ENCODE measurements at regions not wholly inside any gene's neighbourhood (a gene's known extent, or its start where the extent isn't known, plus 50 kb on each side); places are given as distances from the start of the nearest gene placed in this dataset.

DNA sequence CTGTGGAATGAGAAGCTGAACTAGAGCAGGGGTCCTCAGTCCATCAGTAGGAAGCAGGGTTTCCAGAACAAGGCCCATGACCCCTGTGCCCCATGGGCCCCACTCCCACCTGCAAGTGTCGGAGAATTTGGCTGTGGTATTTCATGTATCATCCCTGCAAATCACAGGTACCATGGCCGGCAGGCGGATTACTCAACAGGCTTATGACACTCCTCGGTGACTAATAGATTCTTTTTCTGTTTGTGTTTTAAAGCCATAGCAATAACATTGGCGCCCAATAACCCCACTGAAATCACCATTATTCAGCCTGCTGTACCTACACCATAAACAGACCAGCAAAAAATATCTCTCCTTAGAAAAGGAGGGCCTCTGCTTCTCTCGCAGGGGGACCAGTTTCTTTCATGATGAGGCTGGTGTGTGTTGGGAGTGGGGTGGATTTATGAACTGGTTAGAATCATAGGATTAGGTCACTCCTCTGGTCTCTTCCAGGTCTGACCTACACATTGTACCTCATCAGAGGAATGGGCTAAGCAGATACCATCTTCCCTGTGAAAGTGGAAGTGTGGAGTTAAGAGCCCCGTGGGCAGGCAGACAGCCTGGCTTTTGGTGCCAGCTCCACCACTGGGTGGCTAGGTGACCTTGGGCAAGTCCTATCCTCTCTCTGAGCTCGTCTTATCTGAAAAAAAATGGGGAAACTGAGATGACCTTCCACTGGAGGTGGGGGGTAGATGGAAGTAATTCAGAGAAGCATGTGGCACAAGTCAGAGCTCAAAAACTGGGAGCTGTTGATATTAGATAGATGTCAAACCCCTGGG is 60.2 kb upstream of the WNT11 start:
- Mint-ChIP-seq H3K27me3 (ENCODE audit: low read depth) (peaks cover 7% of the 10 kb centered on the region), H3K4me1 (no peaks in the 10 kb centered on the region), H3K27ac (no peak overlapping the region), H3K36me3 (ENCODE audit: insufficient read depth in 1 of 3, low read depth in 3 of 3) (no peaks in the 10 kb centered on the region), H3K9me3 (no peaks in the 10 kb centered on the region), H3K4me3 (no peak overlapping the region)
- no peak overlapping the region for H3K4me2 ChIP-seq (ENCODE audit: insufficient read depth, insufficient read length, low read length)
- no peak overlapping the region for H2BK20ac ChIP-seq (ENCODE audit: low read depth, low read length, poor library complexity, severe bottlenecking)
- no peak overlapping the region for H3K56ac ChIP-seq (ENCODE audit: insufficient read length, low read depth, low read length)
- no peak overlapping the region for H4K8ac ChIP-seq (replicated peaks; ENCODE audit: insufficient read length, low read depth, low read length)
- no CpG with 5 or more reads among the region's 8 CpGs for WGBS (ENCODE audit: extremely low coverage, insufficient read length, low lambda C conversion rate)
- no peaks in the 10 kb centered on the region for H3K27me3 ChIP-seq (ENCODE audit: insufficient read depth, low read length)
- no peak overlapping the region for H2AFZ ChIP-seq (ENCODE audit: low read length)
- no peaks in the 10 kb centered on the region for H4K20me1 ChIP-seq (ENCODE audit: control insufficient read depth, insufficient read depth, insufficient read length)
- H3K79me1 ChIP-seq (ENCODE audit: insufficient read depth, low read depth, low read length, poor library complexity, severe bottlenecking): no peaks in the 10 kb centered on the region
- H3K79me2 ChIP-seq (ENCODE audit: insufficient read depth, low read length): no peaks in the 10 kb centered on the region
- H2BK120ac ChIP-seq (ENCODE audit: low read depth, low read length, poor library complexity, severe bottlenecking): no peak overlapping the region
- no peak overlapping the region for H3T11ph ChIP-seq (ENCODE audit: low read length)
- TF ChIP-seq, protein P1, sequence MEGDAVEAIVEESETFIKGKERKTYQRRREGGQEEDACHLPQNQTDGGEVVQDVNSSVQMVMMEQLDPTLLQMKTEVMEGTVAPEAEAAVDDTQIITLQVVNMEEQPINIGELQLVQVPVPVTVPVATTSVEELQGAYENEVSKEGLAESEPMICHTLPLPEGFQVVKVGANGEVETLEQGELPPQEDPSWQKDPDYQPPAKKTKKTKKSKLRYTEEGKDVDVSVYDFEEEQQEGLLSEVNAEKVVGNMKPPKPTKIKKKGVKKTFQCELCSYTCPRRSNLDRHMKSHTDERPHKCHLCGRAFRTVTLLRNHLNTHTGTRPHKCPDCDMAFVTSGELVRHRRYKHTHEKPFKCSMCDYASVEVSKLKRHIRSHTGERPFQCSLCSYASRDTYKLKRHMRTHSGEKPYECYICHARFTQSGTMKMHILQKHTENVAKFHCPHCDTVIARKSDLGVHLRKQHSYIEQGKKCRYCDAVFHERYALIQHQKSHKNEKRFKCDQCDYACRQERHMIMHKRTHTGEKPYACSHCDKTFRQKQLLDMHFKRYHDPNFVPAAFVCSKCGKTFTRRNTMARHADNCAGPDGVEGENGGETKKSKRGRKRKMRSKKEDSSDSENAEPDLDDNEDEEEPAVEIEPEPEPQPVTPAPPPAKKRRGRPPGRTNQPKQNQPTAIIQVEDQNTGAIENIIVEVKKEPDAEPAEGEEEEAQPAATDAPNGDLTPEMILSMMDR (conservative IDR thresholded peaks at IDR 0.05): no peak
- no peak overlapping the region for H2AK5ac ChIP-seq (ENCODE audit: insufficient read length, low read length)
- no peak for DNase-seq
- no peak overlapping the region for H2BK5ac ChIP-seq (ENCODE audit: insufficient read length, low read length)
- H3K9me3 ChIP-seq (ENCODE audit: control insufficient read depth, low read depth, low read length): no peaks in the 10 kb centered on the region
- H2BK12ac ChIP-seq (ENCODE audit: insufficient read length, low read depth, low read length): no peak overlapping the region
- no peaks in the 10 kb centered on the region for H3K4me1 ChIP-seq (ENCODE audit: insufficient read depth, low read length)
- no peak overlapping the region for H3K27ac ChIP-seq (ENCODE audit: insufficient read length, low read depth, low read length)
- no peak overlapping the region for H4K91ac ChIP-seq (ENCODE audit: insufficient read length, low read depth, low read length)
- no peak overlapping the region for H3K9ac ChIP-seq (ENCODE audit: extremely low read depth, insufficient read length, low read length)
- H3K14ac ChIP-seq (ENCODE audit: insufficient read depth, low read length): no peak overlapping the region
- no peaks in the 10 kb centered on the region for H3K23me2 ChIP-seq (ENCODE audit: insufficient read length, low read depth, low read length, poor library complexity, severe bottlenecking)
- H4K5ac ChIP-seq (ENCODE audit: insufficient read length, low read depth, low read length): no peak overlapping the region
- H3K18ac ChIP-seq (ENCODE audit: insufficient read length, low read depth, low read length): no peak overlapping the region
- H3K4ac ChIP-seq (ENCODE audit: low read depth, low read length): no peak overlapping the region
- no peak overlapping the region for H2BK15ac ChIP-seq (ENCODE audit: low read depth, low read length)
- no peak overlapping the region for H3K23ac ChIP-seq (ENCODE audit: insufficient read length, low read depth, low read length)

Data from H9 (cell line).